ENCODE measurements at regions not wholly inside any gene's neighbourhood (a gene's known extent, or its start where the extent isn't known, plus 50 kb on each side); places are given as distances from the start of the nearest gene placed in this dataset.

GRCh38 chrX:22575161-22575845, 302.6 kb downstream of the CBLL2 start:
- Mint-ChIP-seq H3K27ac (ENCODE audit: unreplicated experiment) (no peak overlapping the region), H3K4me3 (ENCODE audit: unreplicated experiment) (no peak overlapping the region), H3K36me3 (ENCODE audit: insufficient read depth, unreplicated experiment) (no peaks in the 10 kb centered on the region), H3K4me1 (ENCODE audit: low read depth, unreplicated experiment) (no peaks in the 10 kb centered on the region), H3K9me3 (ENCODE audit: unreplicated experiment) (no peaks in the 10 kb centered on the region), H3K27me3 (ENCODE audit: insufficient read depth, unreplicated experiment) (peaks cover 2% of the 10 kb centered on the region)
- Histone ChIP-seq H3K27me3 (replicated peaks; ENCODE audit: control insufficient read depth, insufficient read depth, low read length) (no peaks in the 10 kb centered on the region), H3K4me3 (ENCODE audit: low read depth, low read length) (no peak overlapping the region), H3K9me3 (no peaks in the 10 kb centered on the region), H3K4me1 (no peaks in the 10 kb centered on the region), H3K36me3 (ENCODE audit: control insufficient read depth, insufficient read depth, low read length) (no peaks in the 10 kb centered on the region)
- intact Hi-C loops (cut with micrococcal nuclease; ENCODE audit: unreplicated experiment), result no loop called here
- no TSS peak for BruUV-seq (replicated peaks)
- ChIA-PET POLR2A (no interaction called here), CTCF (no interaction called here)
- no peak for DNase-seq
- no peak for TF ChIP-seq CTCF (IDR thresholded peaks at IDR 0.05; ENCODE audit: insufficient read depth in 1 of 2, low read depth in 1 of 2, low read length in 1 of 2, severe bottlenecking in 1 of 2, unreplicated experiment in 1 of 2)

- no TSS peak for BruUV-seq (replicated peaks)
- Histone ChIP-seq H3K27me3 (replicated peaks; ENCODE audit: control insufficient read depth, insufficient read depth, low read length) (no peaks in the 10 kb centered on the region), H3K36me3 (ENCODE audit: control insufficient read depth, insufficient read depth, low read length) (no peaks in the 10 kb centered on the region), H3K9me3 (no peaks in the 10 kb centered on the region), H3K4me1 (no peaks in the 10 kb centered on the region), H3K4me3 (ENCODE audit: low read depth, low read length) (no peak overlapping the region)
- no peaks in the 10 kb centered on the region for H3K36me3 Mint-ChIP-seq (ENCODE audit: insufficient read depth, unreplicated experiment)
- H3K27ac Mint-ChIP-seq (ENCODE audit: unreplicated experiment), result no peak overlapping the region
- intact Hi-C loops (cut with micrococcal nuclease; ENCODE audit: unreplicated experiment), result no loop called here
- POLR2A ChIA-PET, result no interaction called here
- DNase-seq, result no peak
- CTCF ChIA-PET, result no interaction called here
- H3K9me3 Mint-ChIP-seq (ENCODE audit: unreplicated experiment), result no peaks in the 10 kb centered on the region
- no peaks in the 10 kb centered on the region for H3K4me1 Mint-ChIP-seq (ENCODE audit: low read depth, unreplicated experiment)
- H3K4me3 Mint-ChIP-seq (ENCODE audit: unreplicated experiment), result no peak overlapping the region
- no peaks in the 10 kb centered on the region for H3K27me3 Mint-ChIP-seq (ENCODE audit: insufficient read depth, unreplicated experiment)
- TF ChIP-seq CTCF (IDR thresholded peaks at IDR 0.05; ENCODE audit: insufficient read depth in 1 of 2, low read depth in 1 of 2, low read length in 1 of 2, severe bottlenecking in 1 of 2, unreplicated experiment in 1 of 2), result no peak
These were observed 304.5 kb downstream of the CBLL2 start for GRCh38 chrX:22577181-22577580.

- H3K9me3 Mint-ChIP-seq (ENCODE audit: unreplicated experiment), result no peaks in the 10 kb centered on the region
- no peak for DNase-seq
- H3K27ac Mint-ChIP-seq (ENCODE audit: unreplicated experiment), result no peak overlapping the region
- ChIA-PET POLR2A (no interaction called here), CTCF (no interaction called here)
- Histone ChIP-seq H3K27me3 (replicated peaks; ENCODE audit: control insufficient read depth, insufficient read depth, low read length) (no peaks in the 10 kb centered on the region), H3K4me3 (ENCODE audit: low read depth, low read length) (no peak overlapping the region), H3K4me1 (no peaks in the 10 kb centered on the region), H3K9me3 (no peaks in the 10 kb centered on the region), H3K36me3 (ENCODE audit: control insufficient read depth, insufficient read depth, low read length) (no peaks in the 10 kb centered on the region)
- BruUV-seq (replicated peaks), result no TSS peak
- H3K4me3 Mint-ChIP-seq (ENCODE audit: unreplicated experiment), result no peak overlapping the region
- H3K27me3 Mint-ChIP-seq (ENCODE audit: insufficient read depth, unreplicated experiment), result peaks cover 2% of the 10 kb centered on the region
- H3K4me1 Mint-ChIP-seq (ENCODE audit: low read depth, unreplicated experiment), result no peaks in the 10 kb centered on the region
- TF ChIP-seq CTCF (IDR thresholded peaks at IDR 0.05; ENCODE audit: insufficient read depth in 1 of 2, low read depth in 1 of 2, low read length in 1 of 2, severe bottlenecking in 1 of 2, unreplicated experiment in 1 of 2), result no peak
- intact Hi-C loops (cut with micrococcal nuclease; ENCODE audit: unreplicated experiment), result no loop called here
- H3K36me3 Mint-ChIP-seq (ENCODE audit: insufficient read depth, unreplicated experiment), result no peaks in the 10 kb centered on the region
These were observed 313.1 kb downstream of the CBLL2 start for GRCh38 chrX:22585831-22586230.

Measured in Caco-2 (cell line).